Neural progenitor cell (in vitro differentiated cells): ENCODE measurements at regions not wholly inside any gene's neighbourhood (a gene's known extent, or its start where the extent isn't known, plus 50 kb on each side); places are given as distances from the start of the nearest gene placed in this dataset.

ENCODE experiments used
- EZH2 ChIP-seq: fragments of 200-600 bp; sonication (generic); IDR thresholded peaks from 2 replicates; pipeline ENCODE4 v1.6.1; 2017; ENCODE audit warnings: antibody characterized with exemption, mild to moderate bottlenecking, moderate library complexity
- EZH2phosphoT487 ChIP-seq: fragments of 200-600 bp; sonication (generic); IDR thresholded peaks from 2 replicates; pipeline ENCODE4 v1.6.1; 2017; ENCODE audit warnings: antibody characterized with exemption
- TF ChIP-seq, protein P1 (sequence below): fragments of 200-600 bp; sonication (generic); IDR thresholded peaks from 2 replicates; pipeline ENCODE4 v1.5.1; 2017; ENCODE audit warnings: antibody characterized with exemption, mild to moderate bottlenecking

DNA sequence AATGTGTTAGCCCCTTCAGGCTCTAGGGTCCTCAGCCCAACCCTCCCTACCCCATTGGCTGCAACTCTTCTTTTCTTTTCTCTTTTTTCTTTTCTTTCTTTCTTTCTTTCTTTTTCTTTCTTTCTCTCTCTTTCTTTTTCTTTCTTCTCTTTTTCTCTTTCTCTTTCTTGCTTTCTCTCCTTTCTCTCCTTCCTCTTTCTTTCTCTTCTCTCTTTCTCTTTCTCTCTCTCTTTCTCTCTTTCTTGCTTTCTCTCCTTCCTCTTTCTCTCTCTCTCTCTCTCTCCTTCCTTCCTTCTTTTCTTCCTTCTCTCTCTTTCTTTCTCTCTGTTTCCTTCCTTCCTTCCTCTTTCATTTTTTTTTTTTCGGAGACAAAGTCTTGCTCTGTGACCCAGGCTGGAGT is 458.9 kb downstream of the TYW1 start:
- no peak for TF ChIP-seq EZH2
- TF ChIP-seq, protein P1, sequence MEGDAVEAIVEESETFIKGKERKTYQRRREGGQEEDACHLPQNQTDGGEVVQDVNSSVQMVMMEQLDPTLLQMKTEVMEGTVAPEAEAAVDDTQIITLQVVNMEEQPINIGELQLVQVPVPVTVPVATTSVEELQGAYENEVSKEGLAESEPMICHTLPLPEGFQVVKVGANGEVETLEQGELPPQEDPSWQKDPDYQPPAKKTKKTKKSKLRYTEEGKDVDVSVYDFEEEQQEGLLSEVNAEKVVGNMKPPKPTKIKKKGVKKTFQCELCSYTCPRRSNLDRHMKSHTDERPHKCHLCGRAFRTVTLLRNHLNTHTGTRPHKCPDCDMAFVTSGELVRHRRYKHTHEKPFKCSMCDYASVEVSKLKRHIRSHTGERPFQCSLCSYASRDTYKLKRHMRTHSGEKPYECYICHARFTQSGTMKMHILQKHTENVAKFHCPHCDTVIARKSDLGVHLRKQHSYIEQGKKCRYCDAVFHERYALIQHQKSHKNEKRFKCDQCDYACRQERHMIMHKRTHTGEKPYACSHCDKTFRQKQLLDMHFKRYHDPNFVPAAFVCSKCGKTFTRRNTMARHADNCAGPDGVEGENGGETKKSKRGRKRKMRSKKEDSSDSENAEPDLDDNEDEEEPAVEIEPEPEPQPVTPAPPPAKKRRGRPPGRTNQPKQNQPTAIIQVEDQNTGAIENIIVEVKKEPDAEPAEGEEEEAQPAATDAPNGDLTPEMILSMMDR = no peak
- no peak for TF ChIP-seq EZH2phosphoT487
